Natural killer cell treated with Interleukin-12 subunit alpha and Interleukin-12 subunit beta and Interleukin-15 and Interleukin-18, amount 100 ng/mL, for 72 hours (primary cell): ENCODE measurements at regions not wholly inside any gene's neighbourhood (a gene's known extent, or its start where the extent isn't known, plus 50 kb on each side); places are given as distances from the start of the nearest gene placed in this dataset.
A peak's percentile ranks its signal among the peaks of the same experiment; 100 is the strongest.

Source experiments
- ATAC-seq, 2 donors: fragments of 150-1000 bp; cut with Tn5 transposase in 1 of 2; sonication (Bioruptor Pico), chemical (Tn5 transposase) in 1 of 2; 2 replicates each; pipeline ENCODE4 v1.10.0; 2021
- DNase-seq: peaks from one replicate; pipeline ENCODE4 v3.0.0; 2022; ENCODE audit warnings: low spot score
- H3K27ac Mint-ChIP-seq, 2 donors: 1 replicate in 1 of 2; 2 replicates in 1 of 2; pipeline ENCODE4 v1.8.0; 2022; ENCODE audit warnings: mixed read lengths in 2 of 2, mild to moderate bottlenecking in 1 of 2, moderate library complexity in 1 of 2
- H3K27me3 Mint-ChIP-seq, 2 donors: 1 replicate in 1 of 2; 2 replicates in 1 of 2; pipeline ENCODE4 v1.8.0; 2022; ENCODE audit warnings: mixed read lengths in 2 of 2
- H3K36me3 Mint-ChIP-seq: one replicate; pipeline ENCODE4 v1.8.0; 2022; ENCODE audit warnings: mixed read lengths
- H3K4me1 Mint-ChIP-seq, 2 donors: 1 replicate in 1 of 2; 2 replicates in 1 of 2; pipeline ENCODE4 v1.8.0; 2022; ENCODE audit warnings: low read depth in 2 of 2, mixed read lengths in 2 of 2, mild to moderate bottlenecking in 1 of 2
- H3K4me3 Mint-ChIP-seq: one replicate; pipeline ENCODE4 v1.8.0; 2022; ENCODE audit warnings: mixed read lengths
- H3K9me3 Mint-ChIP-seq: 2 replicates; pipeline ENCODE4 v1.8.0; 2022; ENCODE audit warnings: mixed read lengths

GRCh38 chr1:4463631-4464030, 190.8 kb upstream of the AJAP1 start:
- DNase-seq = no peak
- Mint-ChIP-seq H3K27me3 (peaks cover 0 to 3% of the 10 kb centered on the region in 2 donors), H3K27ac (no peak overlapping the region), H3K9me3 (no peaks in the 10 kb centered on the region), H3K4me1 (no peaks in the 10 kb centered on the region), H3K36me3 (no peaks in the 10 kb centered on the region), H3K4me3 (no peak overlapping the region)
- peak; percentile 25 to 45 for ATAC-seq

- Mint-ChIP-seq H3K27me3 (peaks cover 0 to 5% of the 10 kb centered on the region in 2 donors), H3K9me3 (no peaks in the 10 kb centered on the region), H3K4me1 (no peaks in the 10 kb centered on the region), H3K36me3 (no peaks in the 10 kb centered on the region), H3K27ac (no peak overlapping the region), H3K4me3 (no peak overlapping the region)
- no peak for DNase-seq
- no peak for ATAC-seq
Measured at GRCh38 chr1:4464478-4464877, 189.9 kb upstream of the AJAP1 start.

- H3K4me3 Mint-ChIP-seq = no peak overlapping the region
- H3K9me3 Mint-ChIP-seq = no peaks in the 10 kb centered on the region
- peak in 1 of 2 donors; percentile 48 for ATAC-seq
Measured at GRCh38 chr1:4467241-4467640, 187.2 kb upstream of the AJAP1 start.

GRCh38 chr1:4468386-4468785, 186.0 kb upstream of the AJAP1 start:
- H3K36me3 Mint-ChIP-seq = no peaks in the 10 kb centered on the region
- no peak for DNase-seq
- no peaks in the 10 kb centered on the region for H3K4me1 Mint-ChIP-seq
- no peak overlapping the region for H3K4me3 Mint-ChIP-seq
- no peaks in the 10 kb centered on the region for H3K9me3 Mint-ChIP-seq
- peaks cover 0 to 2% of the 10 kb centered on the region in 2 donors for H3K27me3 Mint-ChIP-seq
- no peak overlapping the region for H3K27ac Mint-ChIP-seq
- ATAC-seq = no peak

More at GRCh38 chr1:4467241-4467640, 187.2 kb upstream of the AJAP1 start:
- peaks cover 0 to 3% of the 10 kb centered on the region in 2 donors for H3K27me3 Mint-ChIP-seq
- H3K4me1 Mint-ChIP-seq = no peaks in the 10 kb centered on the region
- no peak overlapping the region for H3K27ac Mint-ChIP-seq
- no peaks in the 10 kb centered on the region for H3K36me3 Mint-ChIP-seq
- no peak for DNase-seq

GRCh38 chr1:4468804-4469514, 185.4 kb upstream of the AJAP1 start:
- Mint-ChIP-seq H3K36me3 (no peaks in the 10 kb centered on the region), H3K27ac (no peak overlapping the region), H3K9me3 (no peaks in the 10 kb centered on the region), H3K4me3 (no peak overlapping the region), H3K27me3 (peaks cover 0 to 4% of the 10 kb centered on the region in 2 donors), H3K4me1 (no peaks in the 10 kb centered on the region)
- no peak for DNase-seq
- ATAC-seq = no peak

- Mint-ChIP-seq H3K27ac (no peak overlapping the region), H3K4me3 (no peak overlapping the region), H3K36me3 (no peaks in the 10 kb centered on the region), H3K9me3 (no peaks in the 10 kb centered on the region), H3K27me3 (peaks cover 7% of the 10 kb centered on the region in 2 donors), H3K4me1 (no peaks in the 10 kb centered on the region)
- DNase-seq (no peak), ATAC-seq (no peak)
Measured at GRCh38 chr1:4476394-4476793, 178.0 kb upstream of the AJAP1 start.

GRCh38 chr1:4481451-4481850, 173.0 kb upstream of the AJAP1 start:
- Mint-ChIP-seq H3K27me3 (peaks cover 7% of the 10 kb centered on the region in 2 donors), H3K27ac (no peak overlapping the region), H3K9me3 (no peaks in the 10 kb centered on the region), H3K36me3 (no peaks in the 10 kb centered on the region), H3K4me3 (no peak overlapping the region), H3K4me1 (no peaks in the 10 kb centered on the region)
- DNase-seq (no peak), ATAC-seq (no peak)

- no peak for ATAC-seq
- H3K9me3 Mint-ChIP-seq = no peaks in the 10 kb centered on the region
- no peak overlapping the region for H3K4me3 Mint-ChIP-seq
- H3K27ac Mint-ChIP-seq = no peak overlapping the region
- H3K27me3 Mint-ChIP-seq = peaks cover 7 to 9% of the 10 kb centered on the region in 2 donors
- DNase-seq = no peak
- H3K36me3 Mint-ChIP-seq = no peaks in the 10 kb centered on the region
- H3K4me1 Mint-ChIP-seq = no peaks in the 10 kb centered on the region
Measured at GRCh38 chr1:4482526-4482925, 171.9 kb upstream of the AJAP1 start.

GRCh38 chr1:4483021-4483625, 171.3 kb upstream of the AJAP1 start:
- no peak overlapping the region for H3K27ac Mint-ChIP-seq
- no peaks in the 10 kb centered on the region for H3K36me3 Mint-ChIP-seq
- DNase-seq = no peak
- ATAC-seq = no peak
- H3K27me3 Mint-ChIP-seq = peaks cover 7 to 9% of the 10 kb centered on the region in 2 donors
- no peaks in the 10 kb centered on the region for H3K4me1 Mint-ChIP-seq
- H3K4me3 Mint-ChIP-seq = no peak overlapping the region
- H3K9me3 Mint-ChIP-seq = no peaks in the 10 kb centered on the region

- Mint-ChIP-seq H3K4me3 (no peak overlapping the region), H3K9me3 (no peaks in the 10 kb centered on the region), H3K27ac (no peak overlapping the region), H3K27me3 (peaks cover under 1 to 4% of the 10 kb centered on the region in 2 donors), H3K4me1 (no peaks in the 10 kb centered on the region), H3K36me3 (no peaks in the 10 kb centered on the region)
- DNase-seq (no peak), ATAC-seq (no peak)
Measured at GRCh38 chr1:4485398-4485797, 169.0 kb upstream of the AJAP1 start.

- Mint-ChIP-seq H3K9me3 (no peaks in the 10 kb centered on the region), H3K4me1 (no peaks in the 10 kb centered on the region), H3K27me3 (peaks cover 5 to 6% of the 10 kb centered on the region in 2 donors), H3K4me3 (no peak overlapping the region), H3K36me3 (no peaks in the 10 kb centered on the region), H3K27ac (no peak overlapping the region)
- no peak for ATAC-seq
- no peak for DNase-seq
Measured at GRCh38 chr1:4485878-4486277, 168.5 kb upstream of the AJAP1 start.

GRCh38 chr1:4486408-4487120, 167.8 kb upstream of the AJAP1 start:
- H3K4me3 Mint-ChIP-seq = no peak overlapping the region
- no peaks in the 10 kb centered on the region for H3K36me3 Mint-ChIP-seq
- H3K4me1 Mint-ChIP-seq = no peaks in the 10 kb centered on the region
- peaks cover 6 to 12% of the 10 kb centered on the region in 2 donors for H3K27me3 Mint-ChIP-seq
- no peak for DNase-seq
- ATAC-seq = no peak
- no peak overlapping the region for H3K27ac Mint-ChIP-seq
- H3K9me3 Mint-ChIP-seq = no peaks in the 10 kb centered on the region

GRCh38 chr1:4488018-4488417, 166.4 kb upstream of the AJAP1 start:
- no peaks in the 10 kb centered on the region for H3K36me3 Mint-ChIP-seq
- peaks cover 6 to 13% of the 10 kb centered on the region in 2 donors for H3K27me3 Mint-ChIP-seq
- ATAC-seq (no peak), DNase-seq (no peak)
- H3K4me1 Mint-ChIP-seq = no peaks in the 10 kb centered on the region
- no peak overlapping the region for H3K4me3 Mint-ChIP-seq
- no peaks in the 10 kb centered on the region for H3K9me3 Mint-ChIP-seq
- H3K27ac Mint-ChIP-seq = no peak overlapping the region

- H3K36me3 Mint-ChIP-seq = no peaks in the 10 kb centered on the region
- DNase-seq (no peak), ATAC-seq (peak in 1 of 2 donors; percentile 13)
- H3K27ac Mint-ChIP-seq = no peak overlapping the region
- peaks cover 4 to 20% of the 10 kb centered on the region in 2 donors for H3K27me3 Mint-ChIP-seq
- H3K4me3 Mint-ChIP-seq = no peak overlapping the region
- no peaks in the 10 kb centered on the region for H3K9me3 Mint-ChIP-seq
- H3K4me1 Mint-ChIP-seq = no peaks in the 10 kb centered on the region
Measured at GRCh38 chr1:4489486-4489885, 164.9 kb upstream of the AJAP1 start.
